AG08396 (cell line): ENCODE measurements at regions not wholly inside any gene's neighbourhood (a gene's known extent, or its start where the extent isn't known, plus 50 kb on each side); places are given as distances from the start of the nearest gene placed in this dataset.

Source experiments
- DNase-seq: peaks from one replicate; pipeline ENCODE4 v3.0.0; 2012; ENCODE audit warnings: low spot score, mixed read lengths

DNA sequence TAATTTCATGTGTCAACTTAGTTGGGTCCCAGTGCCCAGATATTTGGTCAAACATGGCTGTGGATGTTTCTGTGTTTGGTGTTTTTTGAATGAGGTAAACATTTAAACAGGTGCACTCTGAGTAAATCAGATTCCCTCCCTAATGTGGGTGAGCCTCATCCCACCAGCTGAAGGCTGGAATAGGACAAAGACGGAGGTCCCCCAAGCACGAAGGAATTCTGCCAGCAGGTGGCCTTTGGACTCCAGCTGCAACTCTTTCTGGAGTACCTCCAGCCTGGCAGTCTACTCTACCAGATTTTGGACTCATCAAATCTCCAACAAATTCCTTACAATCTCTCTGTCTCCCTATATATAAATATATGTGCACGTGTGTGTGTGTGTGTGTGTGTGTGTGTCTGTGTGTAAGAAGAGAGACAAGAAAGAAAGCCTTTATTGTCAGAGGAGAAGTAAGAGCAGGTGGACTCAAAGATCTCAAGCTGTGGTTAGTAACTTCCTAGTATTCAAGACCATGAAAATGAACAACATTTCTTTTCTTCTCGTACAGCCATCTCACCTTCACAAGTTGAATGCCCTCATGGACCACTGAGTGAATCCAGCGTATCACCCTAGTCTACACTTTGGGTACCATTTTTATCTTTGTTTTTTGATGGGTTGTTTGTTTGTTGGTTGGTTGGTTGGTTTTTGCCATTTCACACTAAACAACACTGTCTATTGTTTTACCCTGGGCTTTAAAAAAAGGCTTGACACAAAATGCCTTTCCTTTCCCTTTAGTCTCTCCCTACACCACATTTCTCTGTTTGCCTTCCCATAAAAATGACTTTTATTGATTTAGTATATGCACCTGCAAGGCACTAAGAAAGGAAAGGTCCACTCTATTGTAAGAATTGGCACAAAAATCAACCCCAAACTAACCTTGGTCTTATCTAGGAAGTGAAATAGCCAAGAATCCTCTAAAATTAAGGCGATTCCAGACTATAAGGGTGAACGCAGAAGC lies 118.7 kb downstream of the TENT4A start:
- DNase-seq = no peak

DNA sequence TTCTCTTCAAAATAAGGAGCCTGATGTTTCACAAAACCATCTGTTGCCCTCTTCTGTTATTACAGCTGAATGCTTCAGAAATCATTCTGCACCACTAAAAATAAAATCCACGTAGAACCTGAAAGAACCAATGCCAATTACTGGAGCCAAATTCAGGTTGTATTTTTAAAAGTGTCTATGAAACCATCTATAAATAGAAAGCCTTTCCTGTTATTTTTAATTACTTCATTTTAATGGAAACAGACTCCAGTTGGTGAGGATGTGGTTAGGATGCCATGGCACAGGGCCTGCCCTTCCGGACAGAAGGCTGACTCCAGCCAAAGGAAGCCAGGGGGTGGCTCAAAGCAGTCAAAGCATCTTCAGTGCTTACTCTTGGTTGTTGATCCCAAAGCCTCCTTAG lies 119.8 kb downstream of the TENT4A start:
- DNase-seq = no peak

DNA sequence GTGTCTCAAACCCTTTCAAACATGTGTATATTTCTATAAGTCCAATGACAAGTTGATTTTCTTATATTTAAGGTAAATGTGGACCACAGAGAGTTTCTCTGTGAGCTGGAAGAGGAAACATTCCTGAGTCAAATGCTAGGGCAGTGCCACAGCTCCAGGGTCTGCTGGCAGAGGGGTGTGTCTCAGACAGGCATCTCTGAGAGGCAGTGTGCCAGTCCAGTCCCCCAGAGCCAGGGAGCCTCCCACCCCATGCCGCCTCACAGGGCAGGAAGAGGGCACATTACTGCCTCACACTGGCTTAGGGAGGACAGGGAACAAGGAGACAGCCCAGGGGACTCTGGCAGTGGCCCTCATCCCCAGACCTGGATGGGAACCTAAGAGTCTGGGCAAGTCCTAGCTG lies 120.2 kb downstream of the TENT4A start:
- DNase-seq = no peak

DNA sequence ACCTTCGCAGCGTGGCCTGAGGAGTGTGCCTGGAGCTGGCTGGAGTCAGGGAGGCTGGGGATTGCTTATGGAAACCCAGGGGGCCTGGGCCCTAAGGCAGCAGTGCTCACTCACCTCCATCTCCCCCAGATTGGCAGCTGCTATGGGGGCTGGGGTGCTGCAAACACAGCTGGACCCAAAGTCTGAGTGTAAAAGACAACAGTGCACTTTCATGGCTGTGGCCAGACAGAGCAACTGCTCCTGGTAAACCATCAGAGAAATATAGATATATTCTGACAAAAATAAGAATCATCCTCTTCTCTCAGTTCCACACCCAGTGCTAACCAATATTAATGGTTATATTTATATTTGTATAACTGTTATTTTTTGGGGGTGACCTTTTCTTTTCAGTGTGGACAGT lies 123.9 kb downstream of the TENT4A start:
- no peak for DNase-seq

DNA sequence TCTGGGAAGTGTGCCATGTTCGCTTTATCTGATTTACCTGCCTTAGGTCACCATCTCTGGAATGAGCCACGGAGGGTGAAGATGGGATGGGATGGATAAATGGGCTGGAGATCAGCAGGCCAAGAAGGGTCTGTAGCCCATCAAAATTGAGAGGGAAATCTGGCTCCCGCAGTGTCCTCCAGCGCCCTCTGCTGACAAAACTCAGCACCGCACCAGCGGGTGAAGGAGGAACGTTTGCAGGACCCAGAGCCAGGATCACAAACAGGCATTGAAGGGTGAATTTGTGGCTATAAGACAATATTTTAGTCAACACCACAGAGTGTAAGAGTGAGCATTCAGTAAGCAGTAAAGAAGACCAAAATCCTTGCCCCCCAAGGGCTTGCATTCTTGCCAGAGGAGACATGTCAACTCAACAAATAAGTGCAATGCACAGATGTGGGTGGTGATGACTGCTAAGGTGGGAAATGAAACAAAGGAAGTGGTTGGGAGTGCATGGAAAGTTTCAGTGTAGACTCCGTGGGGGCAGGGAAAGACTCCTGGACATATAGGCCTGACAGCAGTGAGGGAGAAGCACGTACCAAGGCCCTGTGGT lies 124.4 kb downstream of the TENT4A start:
- DNase-seq = peak; percentile 21

DNA sequence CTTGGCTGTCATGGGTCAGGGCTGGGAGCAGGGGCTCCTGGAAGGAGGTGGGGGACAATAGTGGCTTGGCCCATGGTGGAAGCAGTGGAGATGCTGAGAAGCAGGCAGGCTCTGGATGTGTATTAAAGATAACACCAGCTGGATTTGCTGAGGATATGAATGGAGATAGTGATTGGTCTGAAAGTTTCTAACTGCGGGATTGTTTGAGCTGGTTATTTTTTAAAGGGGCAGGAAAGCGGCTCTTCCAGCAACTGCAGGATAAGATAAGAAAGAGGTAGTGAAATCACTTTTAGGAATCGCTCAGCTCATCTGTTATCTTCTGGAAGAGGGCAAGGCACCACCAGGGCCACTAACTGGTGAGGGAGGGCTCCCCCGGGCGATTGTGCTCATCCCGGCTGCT lies 125.5 kb downstream of the TENT4A start:
- DNase-seq = no peak

DNA sequence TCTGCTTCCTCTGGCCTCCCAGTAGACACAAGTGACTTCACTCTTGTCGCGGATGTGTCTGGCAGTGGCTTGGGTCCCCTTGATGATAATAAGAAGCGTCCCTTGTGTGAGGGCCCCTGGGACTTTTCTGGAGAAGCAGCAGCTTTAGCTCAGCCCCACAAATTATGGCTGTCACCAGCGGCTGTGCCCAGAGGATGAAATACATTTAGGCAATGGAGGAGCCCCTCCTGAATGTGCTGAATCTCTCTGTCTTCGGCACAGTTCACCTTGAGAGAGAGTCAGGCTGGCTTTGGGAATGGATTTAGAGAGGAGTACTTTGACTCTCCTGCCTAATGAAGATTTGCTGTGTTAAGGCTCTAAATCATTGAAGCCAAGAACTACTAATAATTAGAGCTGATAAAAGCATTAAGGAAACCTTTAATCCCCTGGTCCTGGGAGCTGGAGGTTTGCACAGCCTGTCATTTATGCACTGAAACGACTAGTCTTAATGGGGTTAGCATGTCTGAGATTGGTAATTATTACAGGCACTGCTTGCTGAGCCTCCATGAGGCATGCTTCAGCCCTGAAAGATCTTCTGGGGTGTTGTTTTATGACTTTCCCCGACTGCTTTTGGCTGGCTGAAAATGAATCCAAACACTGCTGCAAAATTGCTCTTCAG lies 127.0 kb downstream of the TENT4A start:
- no peak for DNase-seq

DNA sequence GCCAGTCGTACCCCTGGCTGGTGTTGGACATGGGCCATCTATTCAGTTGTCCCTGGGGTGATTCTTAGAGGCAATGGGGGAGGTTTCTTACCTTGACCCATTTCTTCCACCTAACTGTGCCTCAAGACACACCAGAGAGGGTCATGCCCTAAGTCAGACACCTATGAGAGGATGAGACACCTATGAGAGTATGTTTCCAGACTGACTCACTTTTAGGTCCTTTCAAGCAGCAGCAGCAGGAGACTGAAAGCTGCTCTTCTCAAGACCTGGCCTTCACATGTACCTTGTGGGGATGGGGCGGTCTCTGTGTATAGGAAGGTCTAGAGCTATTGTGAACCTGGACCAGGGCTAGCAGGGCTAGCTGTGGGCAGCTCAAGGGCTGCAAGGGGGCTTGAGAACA lies 130.1 kb downstream of the TENT4A start:
- no peak for DNase-seq

DNA sequence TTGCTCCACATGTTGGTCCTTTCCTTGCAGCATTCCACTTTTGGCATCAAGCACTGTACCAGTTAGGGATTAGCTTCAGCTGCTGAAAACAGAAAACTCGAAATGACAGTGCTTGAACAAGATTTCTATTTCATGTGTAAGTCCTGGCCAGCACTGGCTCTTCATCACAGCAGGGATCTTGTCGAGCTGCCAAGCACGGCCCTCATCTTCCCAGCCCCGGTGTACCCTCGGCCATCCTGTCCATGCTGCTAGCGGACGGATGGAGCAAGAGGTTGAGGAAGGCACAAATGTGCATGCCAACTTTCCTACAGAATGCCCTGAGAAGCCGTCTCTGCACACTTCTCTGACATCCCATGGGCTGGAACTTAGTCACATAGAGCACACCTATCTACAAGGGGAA lies 130.6 kb downstream of the TENT4A start:
- DNase-seq = no peak

DNA sequence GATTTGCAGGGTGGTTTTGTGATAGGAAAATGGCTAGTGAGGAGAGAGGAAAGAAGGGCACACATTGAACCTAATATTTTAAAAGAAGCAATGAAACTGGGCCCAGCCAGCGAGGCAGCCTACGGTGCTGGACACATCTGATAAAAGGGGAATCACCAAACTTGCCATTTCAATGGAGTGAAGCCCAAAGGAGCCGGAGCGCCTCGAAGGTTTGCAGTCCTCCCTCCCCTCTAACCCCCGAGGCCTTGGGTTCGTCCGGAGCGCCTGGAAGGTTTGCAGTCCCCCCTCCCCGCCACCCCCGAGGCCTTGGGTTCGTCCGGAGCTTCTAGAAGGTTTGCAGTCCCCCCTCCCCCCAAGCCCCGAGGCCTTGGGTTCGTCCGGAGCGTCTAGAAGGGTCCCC lies 132.6 kb downstream of the TENT4A start:
- no peak for DNase-seq

DNA sequence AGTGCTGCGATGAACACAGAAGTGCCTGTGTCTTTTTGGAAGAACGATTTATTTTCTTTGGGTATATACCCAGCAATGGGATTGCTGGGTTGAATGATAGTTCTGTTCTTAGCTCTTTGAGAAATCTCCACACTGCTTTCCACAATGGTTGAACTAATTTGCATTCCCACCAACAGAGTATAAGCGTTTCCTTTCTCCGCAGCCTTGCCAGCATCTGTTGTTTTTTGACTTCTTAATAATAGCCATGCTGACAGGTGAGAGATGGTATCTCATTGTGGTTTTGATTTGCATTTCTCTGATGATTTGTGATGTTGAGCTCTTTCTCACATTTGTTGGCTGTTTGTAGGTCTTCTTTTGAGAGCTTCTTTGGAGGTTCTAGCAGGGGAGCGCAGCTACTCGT lies 134.6 kb downstream of the TENT4A start:
- DNase-seq = no peak

DNA sequence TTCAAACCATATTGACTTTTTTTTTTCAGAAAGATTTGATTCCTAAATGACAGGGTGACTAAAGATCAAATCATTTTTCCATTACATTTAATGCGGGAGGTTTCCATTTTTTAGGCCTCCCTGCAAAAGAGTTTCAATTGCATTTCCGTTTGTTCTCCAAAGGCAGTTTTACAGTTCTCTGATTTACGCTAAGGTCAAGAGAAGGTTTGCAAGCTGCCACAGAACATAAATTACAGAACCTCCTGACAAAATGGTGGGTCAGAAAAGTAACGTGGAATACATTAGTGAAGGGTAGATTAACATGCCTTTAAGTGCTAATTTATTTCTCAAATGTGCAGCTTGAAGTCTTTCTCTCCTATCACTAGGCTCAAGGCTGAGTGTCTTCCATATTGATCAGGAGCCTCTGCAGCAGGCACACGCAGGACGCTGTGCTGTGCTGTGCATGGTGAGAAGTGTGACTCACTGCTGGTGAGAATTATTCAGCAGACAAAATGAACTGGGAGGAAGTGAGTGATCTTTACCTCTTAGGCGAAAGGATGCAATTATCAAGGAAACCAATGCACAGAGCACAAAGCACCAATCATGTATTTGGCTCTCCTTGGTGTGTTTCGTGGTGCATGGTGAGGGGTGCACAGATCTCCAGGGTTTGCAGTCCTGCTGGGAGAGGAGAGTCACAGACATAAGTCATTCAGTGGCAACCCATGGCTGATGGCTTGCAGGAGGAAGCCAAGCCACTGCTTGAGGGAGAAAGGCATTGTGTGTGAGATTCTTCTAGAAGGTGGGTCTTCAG lies 136.3 kb downstream of the TENT4A start:
- DNase-seq = no peak

DNA sequence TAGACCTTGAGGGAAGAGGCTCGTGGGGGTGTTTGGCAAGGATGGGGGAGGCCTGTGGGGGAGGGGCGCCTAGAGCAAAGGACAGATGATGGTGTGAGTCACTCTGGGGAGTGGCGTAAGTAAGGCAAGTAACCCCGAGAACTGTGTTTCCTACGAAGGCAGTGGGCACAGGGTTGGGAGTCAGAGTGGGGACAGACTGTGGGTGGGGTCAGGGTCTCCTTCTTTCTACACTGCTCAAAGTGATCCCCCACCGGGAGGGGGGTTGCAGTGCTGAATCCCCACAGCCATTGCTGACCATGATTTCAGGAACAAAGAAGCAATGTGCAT lies 136.8 kb downstream of the TENT4A start:
- DNase-seq = no peak

DNA sequence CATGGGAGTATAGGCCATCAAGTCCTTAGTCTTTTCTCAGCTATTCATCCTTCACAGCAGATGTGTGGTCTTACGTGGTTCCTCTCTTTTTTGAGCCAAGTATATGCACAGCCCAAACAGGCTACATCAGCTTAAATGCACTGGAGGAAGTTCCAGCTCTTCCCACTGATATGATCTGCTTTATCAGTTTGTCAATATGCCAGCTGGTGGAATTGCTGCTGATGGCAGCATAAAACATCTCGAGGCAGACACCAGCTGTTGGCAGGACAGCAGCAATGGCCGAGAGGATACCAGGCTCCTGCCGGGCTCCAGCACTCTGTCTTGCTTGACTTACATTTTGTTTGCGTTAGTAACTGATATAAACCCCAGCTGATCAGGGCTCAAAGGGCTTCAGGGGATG lies 143.4 kb downstream of the TENT4A start:
- DNase-seq = no peak

DNA sequence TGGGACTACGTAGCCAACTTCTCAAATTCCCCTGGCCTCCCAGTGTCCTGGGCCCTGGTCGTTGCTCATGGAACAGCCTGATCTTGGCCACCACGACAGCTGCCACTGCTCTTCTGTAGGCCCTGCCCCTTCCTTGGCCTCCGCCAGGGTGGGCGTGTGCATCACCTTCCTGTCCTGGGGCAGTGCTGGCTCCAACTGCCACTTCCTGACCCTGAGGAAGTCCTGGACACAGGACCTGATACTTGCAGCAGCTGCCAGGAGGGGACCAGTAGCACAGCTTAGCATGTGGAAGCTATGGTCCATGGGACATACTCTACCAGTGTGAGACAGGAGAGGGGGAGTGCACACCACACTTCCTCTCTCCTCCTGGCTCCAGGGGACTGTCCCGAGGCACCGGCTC lies 145.2 kb downstream of the TENT4A start:
- no peak for DNase-seq

DNA sequence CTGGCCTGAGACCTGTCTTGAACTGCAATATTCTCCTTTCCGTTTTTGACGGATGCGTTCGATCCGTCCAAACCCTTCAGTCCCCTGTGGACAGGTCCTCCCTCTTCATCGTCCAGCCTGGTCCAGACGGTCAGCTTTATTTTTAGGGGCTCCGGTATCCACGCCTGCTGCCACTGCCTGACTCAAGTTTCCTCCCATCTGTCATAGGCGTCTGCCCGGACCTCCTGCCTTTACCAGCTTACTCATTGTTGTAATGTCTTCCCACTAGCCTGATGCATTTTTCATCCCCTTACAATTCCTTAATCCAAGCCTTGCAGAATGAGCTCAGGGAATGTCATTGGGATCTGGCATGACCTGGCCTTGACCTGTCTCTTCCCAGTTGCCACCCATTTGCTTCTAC lies 145.8 kb downstream of the TENT4A start:
- DNase-seq = no peak

DNA sequence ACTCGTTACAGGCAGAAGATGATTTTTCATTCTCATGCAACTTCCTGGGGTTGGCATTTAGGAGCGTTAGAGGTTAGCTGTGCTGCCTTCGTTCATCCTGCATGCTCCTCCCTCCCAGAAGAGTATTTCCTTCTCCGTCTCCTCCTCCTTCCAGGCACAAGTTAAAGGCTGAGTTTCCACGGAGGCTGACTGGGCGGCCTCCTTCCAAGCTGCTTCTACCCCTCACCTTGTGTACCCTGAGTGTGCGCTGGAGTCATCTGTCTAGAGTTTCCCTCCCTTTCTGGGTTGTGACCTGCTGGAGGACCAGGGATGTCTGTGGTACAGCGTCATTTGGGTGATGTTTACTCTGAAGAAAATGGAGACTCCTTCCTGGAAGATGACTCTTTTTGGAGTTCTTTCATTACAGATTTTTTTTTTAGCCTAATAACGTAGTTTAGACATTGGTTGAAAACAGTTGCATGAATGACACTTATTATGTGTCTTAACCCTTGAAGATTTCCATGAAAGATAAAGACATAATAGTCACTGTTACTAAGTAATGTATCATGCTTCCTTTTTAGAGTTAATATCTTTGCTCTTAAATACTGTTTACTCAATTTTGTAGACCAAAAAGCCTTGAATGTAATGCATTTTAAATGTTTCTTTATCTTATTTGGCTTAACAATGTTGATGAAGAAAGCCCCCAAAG lies 146.9 kb downstream of the TENT4A start:
- no peak for DNase-seq

DNA sequence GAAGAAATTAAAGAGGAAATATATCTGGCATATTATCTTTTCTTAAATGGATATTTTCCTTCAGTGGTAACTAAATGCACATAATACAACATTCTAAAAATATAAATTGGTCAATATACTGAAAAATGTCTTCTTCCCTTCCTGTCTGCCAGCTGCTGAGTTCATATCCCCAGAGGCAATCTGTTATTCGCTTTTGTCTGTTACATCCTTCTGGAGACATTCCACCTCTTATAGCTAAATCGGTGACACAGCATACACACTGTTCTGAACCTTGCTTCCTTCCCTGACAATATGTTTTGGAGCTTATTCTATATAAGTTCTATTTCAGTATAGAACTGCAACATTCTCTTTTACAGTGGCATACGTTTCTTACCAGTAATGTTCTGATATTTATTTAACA lies 147.8 kb downstream of the TENT4A start:
- no peak for DNase-seq

DNA sequence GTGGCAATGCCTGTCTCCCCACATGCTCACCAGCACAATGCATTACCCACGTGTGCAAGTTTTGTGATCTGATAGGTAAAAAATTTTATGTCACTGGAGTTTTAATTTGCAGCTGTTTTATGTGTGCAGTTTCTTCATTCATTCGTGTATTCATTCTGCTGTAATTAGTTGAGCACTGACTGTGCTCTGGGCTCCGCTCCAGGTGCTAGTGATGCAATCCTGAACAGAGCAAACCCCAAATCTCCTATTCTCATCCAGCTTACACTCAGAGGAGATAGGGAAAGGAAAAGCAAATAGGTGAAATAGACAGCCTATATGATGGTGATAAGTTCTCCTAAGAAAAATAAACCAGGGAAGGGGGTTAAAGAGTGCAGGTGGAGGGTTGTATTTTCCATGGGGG lies 148.4 kb downstream of the TENT4A start:
- no peak for DNase-seq

DNA sequence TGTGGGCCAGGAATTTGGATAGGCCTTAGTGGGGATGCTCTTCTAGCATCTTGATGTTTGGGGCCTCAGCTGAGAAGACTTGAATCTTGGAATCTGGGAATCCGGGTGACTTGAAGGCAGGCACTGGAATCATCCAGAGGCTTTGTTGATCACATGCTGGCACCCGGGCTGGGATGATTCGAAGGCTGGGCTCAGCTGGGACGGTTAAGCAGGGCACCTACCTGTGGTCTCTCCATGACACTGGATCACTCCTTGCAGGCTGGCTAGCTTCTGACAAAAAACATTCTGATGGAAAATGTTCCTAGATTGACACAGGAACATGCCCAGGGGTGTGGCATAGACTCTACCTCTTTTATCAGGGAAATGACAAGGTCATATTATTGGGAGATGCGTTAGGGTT lies 149.1 kb downstream of the TENT4A start:
- DNase-seq = no peak

DNA sequence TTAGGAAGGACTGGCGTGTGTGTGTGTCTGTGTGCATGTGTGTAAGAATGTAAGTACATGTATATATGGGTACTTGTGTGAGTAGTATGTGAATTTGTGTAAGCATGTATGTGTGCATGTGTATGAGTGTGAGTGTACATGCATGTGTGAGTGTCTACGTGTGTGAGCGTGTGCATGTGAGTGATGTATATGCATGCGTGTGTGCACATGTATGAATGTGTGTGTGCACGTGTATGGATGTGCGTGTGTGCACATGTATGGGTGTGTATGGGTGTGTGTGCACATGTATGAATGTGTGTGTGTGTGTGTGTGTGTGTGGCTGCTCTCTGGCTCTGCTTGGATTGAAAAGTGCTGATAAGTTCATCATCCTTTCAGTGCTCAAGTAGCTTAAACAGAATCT lies 154.5 kb downstream of the TENT4A start:
- DNase-seq = no peak

DNA sequence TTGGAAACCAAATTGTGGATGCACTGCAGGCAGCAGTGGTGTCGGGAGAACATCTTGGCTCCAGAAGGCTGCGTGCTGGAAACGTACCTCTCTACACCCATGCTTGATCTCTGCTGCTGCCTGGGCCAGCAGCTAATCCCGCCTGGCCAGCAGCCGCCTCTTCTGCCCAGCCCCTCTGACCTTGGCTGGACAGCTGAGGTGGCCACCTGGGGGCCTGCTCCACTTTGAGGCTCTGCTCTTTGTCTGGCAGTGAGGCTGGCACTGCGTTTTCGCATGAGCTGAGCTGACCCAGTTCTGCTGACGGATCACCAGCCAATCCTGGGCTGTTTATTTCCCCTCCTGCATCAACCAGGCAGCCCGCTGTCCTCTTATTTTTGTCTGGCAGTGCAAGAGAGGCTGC lies 154.9 kb downstream of the TENT4A start:
- no peak for DNase-seq
